ENCODE measurements at regions not wholly inside any gene's neighbourhood (a gene's known extent, or its start where the extent isn't known, plus 50 kb on each side); places are given as distances from the start of the nearest gene placed in this dataset.

- no peak for DNase-seq (ENCODE audit: low read depth)
Measured at GRCh38 chr14:104356020-104356737, 217.8 kb downstream of the KIF26A start.

GRCh38 chr14:104356738-104357688 is 218.6 kb downstream of the KIF26A start:
- DNase-seq (ENCODE audit: low read depth) = no peak

- no peak for DNase-seq (ENCODE audit: low read depth)
Measured at GRCh38 chr14:104357689-104358527, 219.5 kb downstream of the KIF26A start.

GRCh38 chr14:104358528-104359300 is 220.3 kb downstream of the KIF26A start:
- DNase-seq (ENCODE audit: low read depth) = no peak

GRCh38 chr14:104359301-104359968 is 220.1 kb upstream of the C14orf180 start:
- DNase-seq (ENCODE audit: low read depth) = no peak

- no peak for DNase-seq (ENCODE audit: low read depth)
Measured at GRCh38 chr14:104359969-104360442, 219.6 kb upstream of the C14orf180 start.

GRCh38 chr14:104360501-104360900 is 219.1 kb upstream of the C14orf180 start:
- no peak for DNase-seq (ENCODE audit: low read depth)

- DNase-seq (ENCODE audit: low read depth) = no peak
Measured at GRCh38 chr14:104361101-104361591, 218.4 kb upstream of the C14orf180 start.

GRCh38 chr14:104361921-104362681 is 217.5 kb upstream of the C14orf180 start:
- no peak for DNase-seq (ENCODE audit: low read depth)

GRCh38 chr14:104362761-104363605 is 216.6 kb upstream of the C14orf180 start:
- DNase-seq (ENCODE audit: low read depth) = no peak

GRCh38 chr14:104363891-104364760 is 215.4 kb upstream of the C14orf180 start:
- no peak for DNase-seq (ENCODE audit: low read depth)

- no peak for DNase-seq (ENCODE audit: low read depth)
Measured at GRCh38 chr14:104364830-104365229, 214.7 kb upstream of the C14orf180 start.

GRCh38 chr14:104366931-104367865 is 212.4 kb upstream of the C14orf180 start:
- DNase-seq (ENCODE audit: low read depth) = no peak

GRCh38 chr14:104367866-104368750 is 211.5 kb upstream of the C14orf180 start:
- no peak for DNase-seq (ENCODE audit: low read depth)

GRCh38 chr14:104368751-104369100 is 210.8 kb upstream of the C14orf180 start:
- DNase-seq (ENCODE audit: low read depth) = no peak

Measured in Daoy (cell line).